HL-60 (cell line): ENCODE measurements at regions not wholly inside any gene's neighbourhood (a gene's known extent, or its start where the extent isn't known, plus 50 kb on each side); places are given as distances from the start of the nearest gene placed in this dataset.

Source experiments
- CTCF ChIP-seq: IDR thresholded peaks from one replicate; pipeline ENCODE4 v1.5.1; 2011; ENCODE audit warnings: low read length, control low read depth, inconsistent platforms; ENCODE audit not compliant: insufficient read depth
- GABPA ChIP-seq: IDR thresholded peaks from 2 replicates; pipeline ENCODE4 v1.6.1; 2012; ENCODE audit warnings: low read depth
- POLR2AphosphoS5 ChIP-seq: IDR thresholded peaks from 2 replicates; pipeline ENCODE4 v1.6.1; 2012; ENCODE audit warnings: low read depth
- TF ChIP-seq, protein P1 (sequence below): IDR thresholded peaks from 2 replicates; pipeline ENCODE4 v1.6.1; 2012; ENCODE audit warnings: low read depth; ENCODE audit not compliant: insufficient replicate concordance

DNA sequence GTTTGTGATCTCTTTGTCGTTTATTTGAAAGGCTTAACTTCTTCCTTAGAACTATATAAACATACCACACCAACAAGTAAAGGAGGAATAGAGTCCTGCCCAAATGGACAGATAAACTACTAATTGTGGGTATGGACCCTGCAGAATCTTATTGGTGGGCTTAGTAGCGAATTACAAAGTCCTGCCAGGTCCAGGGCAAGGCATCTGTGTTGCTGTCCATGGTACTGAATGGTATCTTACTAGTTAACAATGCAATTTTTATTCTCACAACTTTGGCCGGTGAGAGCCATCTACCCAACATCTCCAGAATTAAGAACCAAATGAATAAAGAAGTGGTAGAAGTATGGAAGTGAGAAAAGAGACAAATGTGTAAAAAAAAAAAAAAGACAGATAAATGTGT, 1782.4 kb upstream of the WWC1 start:
- TF ChIP-seq, protein P1, sequence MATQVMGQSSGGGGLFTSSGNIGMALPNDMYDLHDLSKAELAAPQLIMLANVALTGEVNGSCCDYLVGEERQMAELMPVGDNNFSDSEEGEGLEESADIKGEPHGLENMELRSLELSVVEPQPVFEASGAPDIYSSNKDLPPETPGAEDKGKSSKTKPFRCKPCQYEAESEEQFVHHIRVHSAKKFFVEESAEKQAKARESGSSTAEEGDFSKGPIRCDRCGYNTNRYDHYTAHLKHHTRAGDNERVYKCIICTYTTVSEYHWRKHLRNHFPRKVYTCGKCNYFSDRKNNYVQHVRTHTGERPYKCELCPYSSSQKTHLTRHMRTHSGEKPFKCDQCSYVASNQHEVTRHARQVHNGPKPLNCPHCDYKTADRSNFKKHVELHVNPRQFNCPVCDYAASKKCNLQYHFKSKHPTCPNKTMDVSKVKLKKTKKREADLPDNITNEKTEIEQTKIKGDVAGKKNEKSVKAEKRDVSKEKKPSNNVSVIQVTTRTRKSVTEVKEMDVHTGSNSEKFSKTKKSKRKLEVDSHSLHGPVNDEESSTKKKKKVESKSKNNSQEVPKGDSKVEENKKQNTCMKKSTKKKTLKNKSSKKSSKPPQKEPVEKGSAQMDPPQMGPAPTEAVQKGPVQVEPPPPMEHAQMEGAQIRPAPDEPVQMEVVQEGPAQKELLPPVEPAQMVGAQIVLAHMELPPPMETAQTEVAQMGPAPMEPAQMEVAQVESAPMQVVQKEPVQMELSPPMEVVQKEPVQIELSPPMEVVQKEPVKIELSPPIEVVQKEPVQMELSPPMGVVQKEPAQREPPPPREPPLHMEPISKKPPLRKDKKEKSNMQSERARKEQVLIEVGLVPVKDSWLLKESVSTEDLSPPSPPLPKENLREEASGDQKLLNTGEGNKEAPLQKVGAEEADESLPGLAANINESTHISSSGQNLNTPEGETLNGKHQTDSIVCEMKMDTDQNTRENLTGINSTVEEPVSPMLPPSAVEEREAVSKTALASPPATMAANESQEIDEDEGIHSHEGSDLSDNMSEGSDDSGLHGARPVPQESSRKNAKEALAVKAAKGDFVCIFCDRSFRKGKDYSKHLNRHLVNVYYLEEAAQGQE: peak; percentile 97
- TF ChIP-seq CTCF (no peak), POLR2AphosphoS5 (no peak), GABPA (no peak)
